Hematopoietic multipotent progenitor cell treated with erythropoietin and hydrocortisone succinate and interleukin-3 and kit ligand, for 6 days (in vitro differentiated cells): ENCODE measurements at regions not wholly inside any gene's neighbourhood (a gene's known extent, or its start where the extent isn't known, plus 50 kb on each side); places are given as distances from the start of the nearest gene placed in this dataset.

ENCODE experiments used
- DNase-seq: peaks from one replicate; pipeline ENCODE4 v3.0.0-alpha.2; 2015

GRCh38 chr16:79876332-79876730, 275.8 kb upstream of the MAF start:
- DNase-seq, result no peak

DNA sequence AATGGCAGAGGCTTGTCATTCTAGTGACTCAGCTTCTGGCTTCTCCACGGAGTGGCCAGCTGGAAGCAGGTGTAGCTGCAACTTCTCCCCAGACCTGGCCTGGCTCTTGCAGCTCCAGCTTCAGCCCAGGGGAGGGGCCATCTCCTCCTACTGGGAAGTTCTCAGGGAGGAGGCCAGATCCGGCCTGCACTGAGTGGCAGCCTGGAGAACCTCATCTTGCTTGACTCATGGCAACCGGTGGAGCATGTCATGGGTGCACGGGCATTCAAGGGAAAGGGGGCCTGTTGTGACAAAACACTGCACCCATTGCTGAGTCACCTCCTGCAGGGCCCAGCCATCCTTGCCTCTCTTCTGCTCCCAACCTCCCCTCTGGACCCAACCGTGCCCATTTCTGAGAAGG, 273.9 kb upstream of the MAF start:
- DNase-seq, result no peak

DNA sequence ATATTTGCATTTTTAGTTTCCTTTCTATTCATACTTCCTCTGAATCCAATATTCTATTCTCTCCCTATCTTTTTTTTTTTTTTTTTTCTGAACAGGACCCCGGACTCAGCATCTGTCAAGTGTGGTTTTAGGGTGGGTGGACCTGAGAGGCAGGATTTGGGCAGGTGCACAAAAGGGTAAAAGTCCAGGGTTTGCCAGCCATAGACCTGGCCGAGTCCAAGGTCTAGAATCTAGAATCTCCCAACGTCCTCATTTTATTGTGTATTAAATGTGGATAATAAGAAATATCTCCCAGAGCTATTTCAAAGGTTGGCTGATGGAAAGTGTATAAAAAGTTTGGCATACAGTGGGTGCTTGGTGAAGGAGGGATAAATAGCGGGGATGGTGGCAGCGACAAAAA, 273.3 kb upstream of the MAF start:
- DNase-seq, result no peak

DNA sequence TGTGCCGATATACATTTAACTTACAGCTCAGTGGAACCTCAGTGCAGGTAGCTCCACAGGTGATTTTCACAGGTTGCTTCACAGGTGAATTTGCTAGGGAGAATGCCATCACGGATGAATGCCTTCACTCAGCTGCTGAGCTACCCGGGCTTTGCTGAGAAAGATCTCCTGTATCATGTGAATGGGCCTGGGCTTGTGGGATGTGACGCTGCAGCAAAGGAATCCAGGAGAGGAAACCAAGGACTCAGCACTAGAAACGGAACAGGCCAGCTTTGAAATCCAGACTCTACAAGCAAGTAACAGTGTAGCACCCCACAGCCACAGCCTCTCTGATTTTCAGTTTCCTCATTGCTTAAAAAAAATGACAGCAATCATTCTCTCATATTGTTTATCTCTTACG, 271.4 kb upstream of the MAF start:
- DNase-seq, result no peak

DNA sequence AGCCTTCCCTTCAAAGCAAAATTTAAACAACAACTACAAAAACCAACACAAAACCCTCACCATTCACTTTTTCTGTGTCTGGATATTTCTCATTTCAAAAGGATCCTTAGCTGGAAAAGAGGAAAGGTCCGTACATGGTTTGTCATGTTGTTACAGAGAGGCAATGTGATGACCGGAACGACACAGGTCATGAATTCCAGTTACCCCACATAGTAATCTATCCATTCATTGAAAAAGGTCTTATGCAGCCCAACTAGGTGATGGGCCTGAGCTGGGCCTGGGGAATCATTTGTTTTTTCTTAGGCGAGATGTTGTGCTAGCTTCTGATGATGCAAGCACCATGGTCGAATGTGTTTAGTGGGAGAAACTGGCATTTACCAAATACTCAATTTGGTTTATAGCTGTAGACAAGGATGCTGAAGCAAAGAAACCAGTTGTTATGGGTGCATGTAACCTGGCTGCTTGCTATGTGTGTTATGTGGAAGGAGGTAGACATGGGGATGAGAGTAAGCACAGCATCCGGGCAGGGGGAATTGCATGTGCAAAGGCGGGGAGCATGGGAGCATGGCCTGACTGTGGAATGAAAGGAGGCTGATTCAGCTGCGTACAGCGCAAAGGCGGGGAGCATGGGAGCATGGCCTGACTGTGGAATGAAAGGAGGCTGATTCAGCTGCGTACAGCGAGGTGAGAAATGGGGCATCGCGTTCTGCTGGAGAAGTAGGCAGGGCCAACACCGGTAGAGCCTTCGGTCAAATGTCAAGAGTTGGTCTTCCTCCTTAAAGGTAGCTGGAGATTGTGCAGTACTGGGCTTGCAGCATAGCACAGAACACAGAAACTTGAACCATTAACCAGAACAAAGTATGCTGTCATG, 269.7 kb upstream of the MAF start:
- no peak for DNase-seq

DNA sequence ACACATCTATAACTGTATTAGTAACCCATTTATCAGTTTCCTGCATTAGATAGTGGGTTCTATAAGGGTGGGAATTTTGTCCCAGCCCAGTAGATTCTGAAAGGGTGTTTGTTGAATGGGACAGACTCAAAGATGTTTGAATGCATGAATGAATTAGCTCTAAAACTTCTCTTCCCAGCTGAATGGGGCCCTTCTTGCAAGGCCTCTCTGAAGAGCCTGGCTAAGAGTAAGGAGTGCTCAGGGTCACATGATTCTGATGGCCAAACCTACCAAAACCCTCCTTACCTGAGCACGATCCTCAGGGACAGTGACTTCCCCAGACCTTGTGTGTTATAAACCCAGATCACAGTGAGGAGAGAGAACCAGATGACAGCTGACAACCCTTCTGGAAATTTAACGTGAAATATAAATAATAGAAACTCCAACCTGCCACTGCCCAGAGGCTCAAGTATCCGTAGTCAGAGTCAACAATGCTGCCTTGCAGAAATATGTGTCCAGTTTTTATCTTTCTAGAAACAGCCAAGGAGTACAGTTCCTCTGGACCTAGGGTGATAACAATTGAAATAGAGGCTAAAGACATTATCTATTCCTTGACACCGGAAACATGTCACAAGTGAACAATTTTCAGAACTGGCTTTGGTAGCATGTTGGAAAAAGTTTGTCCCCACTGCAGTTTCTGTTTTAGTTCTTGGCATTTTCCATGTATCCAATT, 268.9 kb upstream of the MAF start:
- DNase-seq, result peak; percentile 53

DNA sequence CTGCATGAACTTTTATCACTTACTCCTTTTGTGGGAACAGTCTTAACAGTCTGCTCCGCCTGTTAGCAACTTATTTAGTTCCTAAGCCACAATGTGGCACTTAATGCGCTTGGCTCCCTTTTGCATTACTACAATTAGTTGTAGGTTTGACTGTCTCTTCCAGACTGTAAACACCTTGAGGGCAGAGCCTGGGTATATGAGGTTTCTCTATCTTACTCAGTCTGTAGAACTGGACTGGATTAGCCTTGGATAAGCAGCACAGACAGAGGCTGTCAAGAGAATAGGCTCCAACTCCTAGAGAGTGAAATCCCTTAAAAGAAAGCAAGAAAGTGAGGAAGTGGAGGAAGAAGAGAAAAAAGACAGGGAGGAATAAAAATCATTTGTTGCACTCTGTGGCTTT, 268.3 kb upstream of the MAF start:
- no peak for DNase-seq

GRCh38 chr16:79867425-79867997, 267.0 kb upstream of the MAF start:
- no peak for DNase-seq

DNA sequence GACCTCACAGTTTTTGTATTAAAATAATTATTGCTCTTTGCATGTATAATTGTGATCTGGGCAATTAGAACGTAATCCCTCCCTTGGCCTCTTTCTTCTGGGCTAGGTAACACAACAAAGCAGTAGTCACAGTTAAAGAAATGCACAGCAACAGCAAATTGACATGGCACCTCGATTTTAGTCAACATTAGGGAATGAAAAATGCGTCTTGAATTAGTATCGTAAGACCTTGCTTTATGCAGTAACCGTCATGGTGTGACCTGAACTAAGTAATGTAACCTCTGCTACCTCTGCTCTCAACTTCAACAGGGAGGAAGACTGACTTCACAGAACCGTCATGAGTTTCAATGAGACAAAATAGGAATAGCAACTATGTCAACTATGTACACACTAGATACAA, 265.4 kb upstream of the MAF start:
- DNase-seq, result no peak

- no peak for DNase-seq
These were observed 264.3 kb upstream of the MAF start for GRCh38 chr16:79864781-79865391.

DNA sequence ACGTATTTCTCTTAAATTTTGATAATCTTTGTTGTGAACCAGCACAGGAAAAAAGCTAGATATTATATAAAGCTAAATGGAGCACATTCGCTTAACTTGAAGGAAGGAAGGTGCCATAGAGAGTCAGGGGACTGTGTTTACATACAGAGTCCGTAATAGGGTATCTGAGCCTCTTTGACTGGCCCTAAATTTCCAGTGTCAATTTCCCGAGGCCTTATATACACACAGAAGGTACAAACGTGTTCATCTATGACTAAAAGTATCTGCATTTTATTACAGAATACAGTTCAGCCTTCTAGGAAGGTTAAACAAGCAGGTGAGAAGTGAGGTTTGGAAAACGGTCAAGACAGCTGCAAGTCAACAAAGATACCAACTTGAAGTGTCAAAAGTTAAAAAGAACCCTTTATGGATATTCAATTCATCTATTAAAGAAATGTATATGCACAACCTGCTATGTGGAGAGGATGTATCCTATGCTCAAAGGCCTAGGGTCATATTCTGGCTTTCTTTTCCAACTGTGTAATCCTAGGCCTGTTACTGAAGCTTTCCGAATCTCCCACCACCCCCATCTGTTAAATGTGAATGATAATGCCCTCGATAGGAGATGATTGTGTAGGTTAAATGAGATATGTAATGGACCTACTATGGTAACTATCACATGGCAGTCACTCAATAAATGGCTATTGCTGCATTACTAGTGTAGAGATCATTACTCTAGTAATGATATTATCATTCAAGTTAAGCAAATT, 263.7 kb upstream of the MAF start:
- no peak for DNase-seq

DNA sequence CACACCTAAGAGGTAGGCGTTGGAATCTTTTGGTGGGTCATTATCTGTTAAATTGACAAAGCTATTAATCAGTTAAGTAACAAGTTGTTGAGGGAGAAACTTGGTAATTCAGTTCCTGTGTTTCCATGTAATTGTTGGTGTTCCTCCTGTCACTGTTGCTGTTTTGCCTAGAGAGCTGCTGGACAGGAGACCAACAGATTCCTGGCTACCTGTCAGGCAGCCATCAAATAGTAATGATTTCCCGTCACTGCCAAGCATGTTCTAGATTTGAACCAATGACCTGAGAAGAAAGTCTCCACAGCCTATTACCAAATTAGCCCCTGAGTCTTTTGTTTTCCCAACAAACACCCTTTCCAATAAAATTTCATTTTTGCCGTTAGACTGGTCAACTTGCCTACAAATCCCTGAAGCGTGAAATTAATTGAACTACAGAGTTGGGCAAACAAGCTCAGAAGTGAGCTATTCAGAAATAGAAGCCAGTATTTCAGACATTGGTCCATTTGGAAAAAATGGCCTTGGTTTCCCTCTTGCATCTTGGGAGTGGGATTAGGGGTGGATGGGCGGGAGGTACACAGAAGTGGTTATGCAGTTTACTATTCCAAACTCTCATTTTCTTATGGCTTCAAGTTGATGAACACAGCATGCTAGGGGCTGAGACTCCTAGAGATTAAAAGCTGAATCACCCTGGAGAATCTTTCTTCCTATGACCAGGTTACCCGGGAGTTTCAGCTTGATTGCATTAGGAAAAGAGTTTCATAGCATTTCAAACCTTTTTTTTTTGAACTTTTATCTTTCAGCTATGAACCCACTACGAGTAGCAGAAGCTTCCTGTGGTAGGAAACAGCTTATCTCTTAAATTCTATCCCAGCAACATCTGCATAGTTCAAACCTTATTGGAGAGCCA, 262.8 kb upstream of the MAF start:
- DNase-seq, result peak; percentile 50

DNA sequence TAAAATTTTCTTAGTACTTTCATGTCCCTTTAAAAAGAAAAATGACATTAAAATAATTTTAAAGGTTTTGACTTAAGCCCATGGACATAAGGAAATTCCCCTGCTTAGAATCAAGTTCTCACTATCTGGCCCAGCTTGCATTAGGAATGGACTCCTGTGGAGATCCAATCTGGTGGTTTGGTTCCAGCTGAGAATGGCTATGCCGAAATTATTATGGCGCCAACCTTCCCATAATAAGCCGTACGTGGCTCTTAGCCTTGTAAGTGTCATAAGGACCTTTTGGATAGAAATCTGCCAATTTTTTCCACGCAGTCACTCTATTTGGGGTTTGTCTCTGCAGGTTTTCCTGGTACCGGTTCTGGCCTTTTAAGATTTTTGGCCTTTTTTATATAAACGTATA, 262.1 kb upstream of the MAF start:
- no peak for DNase-seq

GRCh38 chr16:79856581-79856980, 256.0 kb upstream of the MAF start:
- no peak for DNase-seq

GRCh38 chr16:79850348-79850747, 249.8 kb upstream of the MAF start:
- no peak for DNase-seq

GRCh38 chr16:79849119-79849518, 248.6 kb upstream of the MAF start:
- no peak for DNase-seq

- no peak for DNase-seq
These were observed 248.2 kb upstream of the MAF start for GRCh38 chr16:79848719-79849118.

DNA sequence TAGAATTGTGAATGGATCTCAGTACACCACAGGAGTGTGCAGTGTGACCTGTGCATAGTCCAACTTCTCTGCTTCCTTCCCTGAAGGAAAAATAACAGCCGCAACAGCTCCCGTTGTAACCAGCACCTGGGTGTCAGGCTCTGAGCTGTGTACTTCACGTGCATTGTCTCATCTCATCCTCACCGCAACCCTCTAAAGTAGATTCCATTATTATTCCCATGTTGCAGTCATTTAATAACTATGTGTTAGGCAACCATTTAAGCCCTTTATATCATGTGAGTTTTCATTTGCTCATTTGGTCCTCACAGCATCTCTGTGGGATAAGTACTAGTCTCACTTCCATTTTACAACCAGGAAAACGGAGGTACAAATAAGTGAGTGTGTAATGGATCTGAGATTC, 247.0 kb upstream of the MAF start:
- DNase-seq, result no peak

DNA sequence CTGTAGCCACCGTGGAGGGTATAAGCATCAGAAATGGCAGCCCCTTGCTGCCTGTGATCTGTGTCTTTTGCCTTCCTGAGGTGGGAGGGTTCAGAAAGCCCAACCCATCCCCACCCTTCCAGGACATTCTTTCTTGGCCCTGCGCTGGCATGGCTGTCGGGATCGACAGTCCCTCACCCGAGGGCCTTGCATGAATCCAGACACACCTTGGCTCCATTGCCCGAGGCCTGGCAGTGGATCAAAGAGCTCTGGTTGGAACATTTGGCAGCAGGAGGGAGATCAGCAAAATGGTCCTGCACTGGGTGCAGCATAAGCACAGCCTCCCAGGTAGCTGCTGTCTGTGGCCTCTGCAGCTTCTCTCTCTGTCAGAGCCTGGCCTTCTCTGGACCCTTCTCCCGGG, 246.6 kb upstream of the MAF start:
- no peak for DNase-seq

GRCh38 chr16:79845734-79846135, 245.2 kb upstream of the MAF start:
- DNase-seq, result peak; percentile 7

- DNase-seq, result peak; percentile 10
These were observed 244.6 kb upstream of the MAF start for GRCh38 chr16:79845033-79845733.
